GM12878 (cell line): ENCODE measurements at regions not wholly inside any gene's neighbourhood (a gene's known extent, or its start where the extent isn't known, plus 50 kb on each side); places are given as distances from the start of the nearest gene placed in this dataset.

Source experiments
- CBFB ChIP-seq: IDR thresholded peaks from 2 replicates; pipeline ENCODE4 v1.6.1; 2016; ENCODE audit warnings: antibody characterized with exemption, low read depth
- CEBPZ ChIP-seq: fragments of 150-350 bp; IDR thresholded peaks from 2 replicates; pipeline ENCODE4 v1.6.1; 2016; ENCODE audit warnings: low read depth, low read length
- MEF2A ChIP-seq: IDR thresholded peaks from 2 replicates; pipeline ENCODE4 v1.6.1; 2011; ENCODE audit warnings: low read depth, mild to moderate bottlenecking, low read length, moderate library complexity; ENCODE audit not compliant: insufficient read depth
- POU2F2 ChIP-seq: IDR thresholded peaks from 3 replicates; pipeline ENCODE4 v1.6.1; 2011; ENCODE audit warnings: low read depth, mild to moderate bottlenecking, low read length, borderline replicate concordance
- RAD21 ChIP-seq: IDR thresholded peaks from 2 replicates; pipeline ENCODE4 v1.6.1; 2011; ENCODE audit warnings: mild to moderate bottlenecking, low read depth, low read length, moderate library complexity; ENCODE audit not compliant: insufficient read depth
- RAD51 ChIP-seq: fragments of 450-650 bp; IDR thresholded peaks from 2 replicates; pipeline ENCODE4 v1.6.1; 2016; ENCODE audit warnings: moderate library complexity, mild to moderate bottlenecking, inconsistent platforms
- RUNX3 ChIP-seq: IDR thresholded peaks from 2 replicates; pipeline ENCODE4 v1.6.1; 2012; ENCODE audit warnings: low read length, inconsistent platforms
- SMC3 ChIP-seq: IDR thresholded peaks from 2 replicates; pipeline ENCODE4 v1.6.1; 2011; ENCODE audit warnings: low read length, improper control_type of control experiment, borderline replicate concordance
- SPI1 ChIP-seq: IDR thresholded peaks from 2 replicates; pipeline ENCODE4 v1.6.1; 2011; ENCODE audit warnings: low read depth, mild to moderate bottlenecking, low read length, moderate library complexity, borderline replicate concordance; ENCODE audit not compliant: insufficient read depth
- ZNF622 ChIP-seq: fragments of 450-650 bp; IDR thresholded peaks from 2 replicates; pipeline ENCODE4 v1.6.1; 2017; ENCODE audit warnings: mild to moderate bottlenecking, inconsistent platforms
- TF ChIP-seq, protein P1 (sequence below), 3 experiments: IDR thresholded peaks in 2 of 3; conservative IDR thresholded peaks in 1 of 3; 2 replicates each; pipeline ENCODE4 v1.5.1; 2011; ENCODE audit warnings: low read depth in 3 of 3, low read length in 3 of 3, mild to moderate bottlenecking in 3 of 3, control low read depth in 2 of 3, moderate library complexity in 2 of 3, inconsistent platforms in 1 of 3, mixed read lengths in 1 of 3; ENCODE audit not compliant: control insufficient read depth in 2 of 3, insufficient read depth in 1 of 3; ENCODE audit errors: extremely low read depth in 1 of 3
- TF ChIP-seq, protein P2 (sequence below): IDR thresholded peaks from 2 replicates; pipeline ENCODE4 v1.6.1; 2012; ENCODE audit warnings: low read depth, low read length, improper control_type of control experiment

GRCh38 chr12:46124848-46125619, 134.7 kb upstream of the SCAF11 start (continued):
- TF ChIP-seq MEF2A (no peak), RAD51 (no peak), POU2F2 (no peak), SMC3 (peak; percentile 69; the same call in 1 of the 2 replicates), SPI1 (peak; percentile 29; the same call in 1 of the 2 replicates), RAD21 (peak; percentile 84), RUNX3 (0 out of 2 replicates have a peak, but pooled peaks have one; percentile 17), CBFB (no peak), CEBPZ (no peak), ZNF622 (no peak)
- TF ChIP-seq, protein P1, sequence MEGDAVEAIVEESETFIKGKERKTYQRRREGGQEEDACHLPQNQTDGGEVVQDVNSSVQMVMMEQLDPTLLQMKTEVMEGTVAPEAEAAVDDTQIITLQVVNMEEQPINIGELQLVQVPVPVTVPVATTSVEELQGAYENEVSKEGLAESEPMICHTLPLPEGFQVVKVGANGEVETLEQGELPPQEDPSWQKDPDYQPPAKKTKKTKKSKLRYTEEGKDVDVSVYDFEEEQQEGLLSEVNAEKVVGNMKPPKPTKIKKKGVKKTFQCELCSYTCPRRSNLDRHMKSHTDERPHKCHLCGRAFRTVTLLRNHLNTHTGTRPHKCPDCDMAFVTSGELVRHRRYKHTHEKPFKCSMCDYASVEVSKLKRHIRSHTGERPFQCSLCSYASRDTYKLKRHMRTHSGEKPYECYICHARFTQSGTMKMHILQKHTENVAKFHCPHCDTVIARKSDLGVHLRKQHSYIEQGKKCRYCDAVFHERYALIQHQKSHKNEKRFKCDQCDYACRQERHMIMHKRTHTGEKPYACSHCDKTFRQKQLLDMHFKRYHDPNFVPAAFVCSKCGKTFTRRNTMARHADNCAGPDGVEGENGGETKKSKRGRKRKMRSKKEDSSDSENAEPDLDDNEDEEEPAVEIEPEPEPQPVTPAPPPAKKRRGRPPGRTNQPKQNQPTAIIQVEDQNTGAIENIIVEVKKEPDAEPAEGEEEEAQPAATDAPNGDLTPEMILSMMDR (IDR thresholded peaks at IDR 0.05 in 2 of 3, conservative IDR thresholded peaks at IDR 0.05 in 1 of 3; ENCODE audit: control insufficient read depth in 2 of 3, extremely low read depth in 1 of 3, insufficient read depth in 1 of 3, low read depth in 3 of 3, low read length in 3 of 3), result peak; percentile 58 to 74 (median 61); a peak in 5 of 6 replicates
- TF ChIP-seq, protein P2, sequence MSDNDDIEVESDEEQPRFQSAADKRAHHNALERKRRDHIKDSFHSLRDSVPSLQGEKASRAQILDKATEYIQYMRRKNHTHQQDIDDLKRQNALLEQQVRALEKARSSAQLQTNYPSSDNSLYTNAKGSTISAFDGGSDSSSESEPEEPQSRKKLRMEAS, result no peak
